ENCODE measurements at regions not wholly inside any gene's neighbourhood (a gene's known extent, or its start where the extent isn't known, plus 50 kb on each side); places are given as distances from the start of the nearest gene placed in this dataset.

GRCh38 chr15:29937956-29938355 lies 115.7 kb upstream of the TJP1 start:
- TF ChIP-seq CTCF (IDR thresholded peaks at IDR 0.05; ENCODE audit: low read depth, low read length) (no peak), EZH2phosphoT487 (IDR thresholded peaks at IDR 0.05; ENCODE audit: low read depth) (no peak)

Measured in OCI-LY3 (cell line).